Liver (tissue), 8 donors: ENCODE measurements at regions not wholly inside any gene's neighbourhood (a gene's known extent, or its start where the extent isn't known, plus 50 kb on each side); places are given as distances from the start of the nearest gene placed in this dataset.

ENCODE experiments used
- DNase-seq: peaks from one replicate; pipeline ENCODE4 v3.0.0-alpha.2; 2017; ENCODE audit warnings: low spot score
- H3K27ac ChIP-seq, 2 donors: one replicate each; pipeline ENCODE4 v1.7.0; 2013; ENCODE audit warnings: inconsistent platforms in 2 of 2, low read length in 2 of 2, control low read depth in 1 of 2, low read depth in 1 of 2, mild to moderate bottlenecking in 1 of 2
- H3K27me3 ChIP-seq, 4 donors: one replicate each; pipeline versions ENCODE4 v1.6.1 to v1.7.0; 2013; ENCODE audit warnings: low read length in 3 of 4, inconsistent platforms in 1 of 4, mild to moderate bottlenecking in 1 of 4, moderate library complexity in 1 of 4; ENCODE audit not compliant: control insufficient read depth in 4 of 4, insufficient read depth in 4 of 4
- H3K36me3 ChIP-seq, 4 donors: one replicate each; pipeline versions ENCODE4 v1.6.1 to v1.7.0; 2013; ENCODE audit warnings: low read length in 3 of 4, mild to moderate bottlenecking in 3 of 4, low read depth in 1 of 4, moderate library complexity in 1 of 4; ENCODE audit not compliant: control insufficient read depth in 4 of 4, insufficient read depth in 3 of 4
- H3K4me1 ChIP-seq, 4 donors: one replicate each; pipeline versions ENCODE4 v1.6.1 to v1.7.0; 2013; ENCODE audit warnings: low read length in 3 of 4, mild to moderate bottlenecking in 3 of 4, moderate library complexity in 1 of 4; ENCODE audit not compliant: control insufficient read depth in 4 of 4, insufficient read depth in 4 of 4
- H3K4me3 ChIP-seq, 3 donors: one replicate each; pipeline versions ENCODE4 v1.6.1 to v1.7.0; 2013; ENCODE audit warnings: low read length in 3 of 3, control low read depth in 1 of 3, low read depth in 1 of 3, mild to moderate bottlenecking in 1 of 3
- H3K9ac ChIP-seq, 2 donors: one replicate each; pipeline ENCODE4 v1.7.0; 2013; ENCODE audit warnings: low read length in 2 of 2, mild to moderate bottlenecking in 2 of 2, moderate library complexity in 2 of 2, control low read depth in 1 of 2, low read depth in 1 of 2
- H3K9me3 ChIP-seq, 4 donors: one replicate each; pipeline versions ENCODE4 v1.6.1 to v1.7.0; 2013; ENCODE audit warnings: low read length in 3 of 4; ENCODE audit not compliant: control insufficient read depth in 4 of 4
- ATF3 ChIP-seq: IDR thresholded peaks from 2 replicates; pipeline ENCODE4 v1.6.1; 2016; ENCODE audit warnings: antibody characterized with exemption
- CTCF ChIP-seq: fragments of 150-350 bp; IDR thresholded peaks from 2 replicates; pipeline ENCODE4 v1.5.1; 2017; ENCODE audit warnings: improper control_type of control experiment, low read depth, low read length; ENCODE audit not compliant: missing input control
- EGR1 ChIP-seq, 2 donors: IDR thresholded peaks; 2 replicates each; pipeline ENCODE4 v1.6.1; 2016 to 2018; ENCODE audit warnings: antibody characterized with exemption in 2 of 2, low read depth in 2 of 2
- FOXA1 ChIP-seq: IDR thresholded peaks from 2 replicates; pipeline ENCODE4 v1.6.1; 2016; ENCODE audit warnings: antibody characterized with exemption
- FOXA2 ChIP-seq: IDR thresholded peaks from 2 replicates; pipeline ENCODE4 v1.6.1; 2016; ENCODE audit warnings: antibody characterized with exemption
- GABPA ChIP-seq, 2 donors: IDR thresholded peaks in 1 of 2; conservative IDR thresholded peaks in 1 of 2; 2 replicates each; pipeline ENCODE4 v1.6.1; 2016; ENCODE audit warnings: antibody characterized with exemption in 2 of 2, mild to moderate bottlenecking in 1 of 2, moderate library complexity in 1 of 2
- HNF4A ChIP-seq, 2 donors: conservative IDR thresholded peaks; 2 replicates each; pipeline ENCODE4 v1.6.1; 2016; ENCODE audit warnings: antibody characterized with exemption in 2 of 2, mild to moderate bottlenecking in 2 of 2
- HNF4G ChIP-seq: IDR thresholded peaks from 2 replicates; pipeline ENCODE4 v1.6.1; 2016; ENCODE audit warnings: antibody characterized with exemption
- JUND ChIP-seq, 2 donors: IDR thresholded peaks; 2 replicates each; pipeline ENCODE4 v1.6.1; 2016; ENCODE audit warnings: antibody characterized with exemption in 2 of 2
- MAX ChIP-seq: IDR thresholded peaks from 2 replicates; pipeline ENCODE4 v1.6.1; 2016; ENCODE audit warnings: antibody characterized with exemption
- RAD21 ChIP-seq, 2 donors: IDR thresholded peaks; 2 replicates each; pipeline ENCODE4 v1.6.1; 2016; ENCODE audit warnings: antibody characterized with exemption in 2 of 2, mild to moderate bottlenecking in 2 of 2
- RXRA ChIP-seq, 2 donors: IDR thresholded peaks; 2 replicates each; pipeline ENCODE4 v1.6.1; 2017 to 2018; ENCODE audit warnings: antibody characterized with exemption in 2 of 2, mild to moderate bottlenecking in 1 of 2
- SP1 ChIP-seq: IDR thresholded peaks from 2 replicates; pipeline ENCODE4 v1.6.1; 2018; ENCODE audit warnings: antibody characterized with exemption, mild to moderate bottlenecking
- TAF1 ChIP-seq: conservative IDR thresholded peaks from 2 replicates; pipeline ENCODE4 v1.6.1; 2016; ENCODE audit warnings: antibody characterized with exemption, mild to moderate bottlenecking
- YY1 ChIP-seq: IDR thresholded peaks from 2 replicates; pipeline ENCODE4 v1.6.1; 2016; ENCODE audit warnings: antibody characterized with exemption, mild to moderate bottlenecking
- ZBTB33 ChIP-seq: IDR thresholded peaks from 2 replicates; pipeline ENCODE4 v1.6.1; 2016; ENCODE audit warnings: antibody characterized with exemption
- WGBS: extraction: QIAGEN DNeasy Blood & Tissue Kit; methylation state at CpG from one replicate; pipeline ENCODE4 v1.1.7; 2013; 5-methylcytosine and 5-hydroxymethylcytosine counted together
- TF ChIP-seq, protein P1 (sequence below): IDR thresholded peaks from 2 replicates; pipeline ENCODE4 v1.6.1; 2016; ENCODE audit warnings: antibody characterized with exemption, mild to moderate bottlenecking
- donor health status: healthy.
- donor health status: healthy.
- donor health status: healthy.
- donor health status: healthy.
- donor health status: healthy.

DNA sequence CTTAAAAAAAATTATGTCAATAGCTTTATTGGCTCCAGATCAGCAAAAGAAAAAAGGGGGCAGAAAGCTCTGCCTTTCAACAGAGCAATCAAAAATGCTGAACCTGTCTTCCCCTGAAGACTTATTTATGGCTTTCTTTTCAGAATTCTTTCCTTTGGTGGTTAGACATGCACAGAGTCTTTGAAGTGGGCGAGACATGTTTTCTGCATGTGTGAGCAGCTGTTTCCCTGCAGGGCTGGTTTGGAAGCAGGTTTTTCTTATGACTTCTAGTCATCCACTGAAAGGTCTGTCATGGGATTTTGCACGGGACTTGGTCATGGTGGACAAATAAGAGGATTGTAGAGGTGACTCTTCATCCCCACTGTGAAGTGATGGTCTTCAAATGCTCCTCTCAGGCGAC, 160.3 kb downstream of the VAPA start:
- Histone ChIP-seq H3K27ac (no peak overlapping the region), H3K9me3 (no peaks in the 10 kb centered on the region), H3K9ac (no peak overlapping the region), H3K4me3 (no peak overlapping the region), H3K4me1 (no peaks in the 10 kb centered on the region), H3K27me3 (no peaks in the 10 kb centered on the region), H3K36me3 (no peaks in the 10 kb centered on the region)
- DNase-seq = no peak
- 71% methylated on average over 3 of the region's 3 CpGs for WGBS
- TF ChIP-seq TAF1 (no peak), ZBTB33 (no peak), RXRA (IDR thresholded peaks at IDR 0.05) (no peak), YY1 (no peak), CTCF (no peak), SP1 (no peak), GABPA (IDR thresholded peaks at IDR 0.05 in 1 of 2, conservative IDR thresholded peaks at IDR 0.05 in 1 of 2) (no peak), FOXA2 (no peak), ATF3 (no peak)
- TF ChIP-seq, protein P1, sequence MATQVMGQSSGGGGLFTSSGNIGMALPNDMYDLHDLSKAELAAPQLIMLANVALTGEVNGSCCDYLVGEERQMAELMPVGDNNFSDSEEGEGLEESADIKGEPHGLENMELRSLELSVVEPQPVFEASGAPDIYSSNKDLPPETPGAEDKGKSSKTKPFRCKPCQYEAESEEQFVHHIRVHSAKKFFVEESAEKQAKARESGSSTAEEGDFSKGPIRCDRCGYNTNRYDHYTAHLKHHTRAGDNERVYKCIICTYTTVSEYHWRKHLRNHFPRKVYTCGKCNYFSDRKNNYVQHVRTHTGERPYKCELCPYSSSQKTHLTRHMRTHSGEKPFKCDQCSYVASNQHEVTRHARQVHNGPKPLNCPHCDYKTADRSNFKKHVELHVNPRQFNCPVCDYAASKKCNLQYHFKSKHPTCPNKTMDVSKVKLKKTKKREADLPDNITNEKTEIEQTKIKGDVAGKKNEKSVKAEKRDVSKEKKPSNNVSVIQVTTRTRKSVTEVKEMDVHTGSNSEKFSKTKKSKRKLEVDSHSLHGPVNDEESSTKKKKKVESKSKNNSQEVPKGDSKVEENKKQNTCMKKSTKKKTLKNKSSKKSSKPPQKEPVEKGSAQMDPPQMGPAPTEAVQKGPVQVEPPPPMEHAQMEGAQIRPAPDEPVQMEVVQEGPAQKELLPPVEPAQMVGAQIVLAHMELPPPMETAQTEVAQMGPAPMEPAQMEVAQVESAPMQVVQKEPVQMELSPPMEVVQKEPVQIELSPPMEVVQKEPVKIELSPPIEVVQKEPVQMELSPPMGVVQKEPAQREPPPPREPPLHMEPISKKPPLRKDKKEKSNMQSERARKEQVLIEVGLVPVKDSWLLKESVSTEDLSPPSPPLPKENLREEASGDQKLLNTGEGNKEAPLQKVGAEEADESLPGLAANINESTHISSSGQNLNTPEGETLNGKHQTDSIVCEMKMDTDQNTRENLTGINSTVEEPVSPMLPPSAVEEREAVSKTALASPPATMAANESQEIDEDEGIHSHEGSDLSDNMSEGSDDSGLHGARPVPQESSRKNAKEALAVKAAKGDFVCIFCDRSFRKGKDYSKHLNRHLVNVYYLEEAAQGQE = no peak

DNA sequence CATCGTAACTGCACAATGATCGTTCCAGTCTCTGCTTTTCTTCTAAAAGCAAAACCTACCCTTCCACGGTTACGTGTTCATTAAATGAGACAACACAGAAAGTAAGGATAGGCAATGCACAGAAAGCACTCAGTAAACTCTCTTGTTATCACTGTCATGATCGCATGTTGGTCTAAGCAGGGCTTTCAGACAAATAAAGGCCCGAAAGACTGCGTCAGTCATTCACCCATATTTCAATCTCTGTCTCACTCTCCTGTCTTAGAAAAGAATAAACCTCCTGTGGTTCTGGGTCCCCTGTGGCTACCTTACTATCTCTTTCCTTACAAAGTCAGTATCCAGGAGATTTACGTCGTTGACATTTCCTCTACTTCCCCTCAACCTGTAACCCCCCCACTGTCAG, 160.9 kb downstream of the VAPA start:
- no peak overlapping the region for H3K9ac ChIP-seq
- H3K4me1 ChIP-seq = no peaks in the 10 kb centered on the region
- no peak for DNase-seq
- H3K36me3 ChIP-seq = no peaks in the 10 kb centered on the region
- H3K27me3 ChIP-seq = no peaks in the 10 kb centered on the region
- H3K4me3 ChIP-seq = no peak overlapping the region
- no peaks in the 10 kb centered on the region for H3K9me3 ChIP-seq
- H3K27ac ChIP-seq = no peak overlapping the region
- 79% methylated on average over 9 of the region's 9 CpGs for WGBS
- TF ChIP-seq ZBTB33 (no peak), YY1 (no peak), HNF4G (no peak), HNF4A (conservative IDR thresholded peaks at IDR 0.05) (no peak), JUND (IDR thresholded peaks at IDR 0.05) (no peak), EGR1 (IDR thresholded peaks at IDR 0.05; ENCODE audit: low read depth in 2 of 2) (no peak), MAX (no peak), FOXA1 (no peak), RAD21 (IDR thresholded peaks at IDR 0.05) (no peak), CTCF (no peak), TAF1 (no peak), FOXA2 (no peak)
